CD8-positive, alpha-beta memory T cell (primary cell): ENCODE measurements at regions not wholly inside any gene's neighbourhood (a gene's known extent, or its start where the extent isn't known, plus 50 kb on each side); places are given as distances from the start of the nearest gene placed in this dataset.
A peak's percentile ranks its signal among the peaks of the same experiment; 100 is the strongest.
"Not testable (repeated sequence)": the region's sequence is repeated elsewhere in the genome, so short reads cannot be mapped to it uniquely, and the experiment has no call there.

Source experiments
- CTCF ChIA-PET: fragments of 350-600 bp; sonication (Branson Sonifier 250); formaldehyde crosslinking; loops from one replicate; lab custom pipeline; 2021; ENCODE audit warnings: antibody characterized with exemption; lab: Charles Lee
- POLR2A ChIA-PET: fragments of 350-600 bp; sonication (Branson Sonifier 250); formaldehyde crosslinking; loops from one replicate; lab custom pipeline; 2021; ENCODE audit warnings: antibody characterized with exemption; lab: Charles Lee
- DNase-seq, 5 donors: peaks; one replicate each; pipeline versions ENCODE4 v3.0.0 to v3.0.0-alpha.2; 2020 to 2022; ENCODE audit warnings: mixed read lengths in 1 of 5
- H3K27ac ChIP-seq: one replicate; pipeline ENCODE4 v1.7.0; 2013; ENCODE audit warnings: low read depth, mild to moderate bottlenecking, low read length, moderate library complexity
- H3K27me3 ChIP-seq: 2 replicates; pipeline ENCODE4 v1.7.0; 2013; ENCODE audit warnings: low read length, mild to moderate bottlenecking; ENCODE audit not compliant: insufficient read depth, poor library complexity, severe bottlenecking
- H3K36me3 ChIP-seq: 2 replicates; pipeline ENCODE4 v1.7.0; 2013; ENCODE audit warnings: mild to moderate bottlenecking, low read length, moderate library complexity; ENCODE audit not compliant: insufficient read depth
- H3K4me1 ChIP-seq: 2 replicates; pipeline ENCODE4 v1.7.0; 2013; ENCODE audit warnings: mild to moderate bottlenecking, low read length, moderate library complexity; ENCODE audit not compliant: insufficient read depth
- H3K4me3 ChIP-seq: 2 replicates; pipeline ENCODE4 v1.7.0; 2013; ENCODE audit warnings: mild to moderate bottlenecking, low read length
- H3K9me3 ChIP-seq: 2 replicates; pipeline ENCODE4 v1.7.0; 2013; ENCODE audit warnings: mild to moderate bottlenecking, low read length
- H3K27ac Mint-ChIP-seq, 8 donors: one replicate each; pipeline ENCODE4 v1.8.0; 2020 to 2021; ENCODE audit warnings: mixed read lengths in 8 of 8, mild to moderate bottlenecking in 6 of 8, inconsistent platforms in 3 of 8, moderate library complexity in 3 of 8
- H3K27me3 Mint-ChIP-seq, 2 donors: one replicate each; pipeline ENCODE4 v1.8.0; 2020 to 2021; ENCODE audit warnings: mixed read lengths in 2 of 2, mild to moderate bottlenecking in 1 of 2, moderate library complexity in 1 of 2
- H3K36me3 Mint-ChIP-seq, 3 donors: one replicate each; pipeline ENCODE4 v1.8.0; 2020 to 2021; ENCODE audit warnings: mixed read lengths in 3 of 3, inconsistent platforms in 1 of 3, mild to moderate bottlenecking in 1 of 3
- H3K4me1 Mint-ChIP-seq, 3 donors: one replicate each; pipeline ENCODE4 v1.8.0; 2020 to 2021; ENCODE audit warnings: mixed read lengths in 3 of 3, inconsistent platforms in 1 of 3, mild to moderate bottlenecking in 1 of 3
- H3K4me3 Mint-ChIP-seq, 7 donors: one replicate each; pipeline ENCODE4 v1.8.0; 2020 to 2021; ENCODE audit warnings: mixed read lengths in 7 of 7, mild to moderate bottlenecking in 6 of 7, moderate library complexity in 4 of 7, inconsistent platforms in 2 of 7
- H3K9me3 Mint-ChIP-seq, 5 donors: one replicate each; pipeline ENCODE4 v1.8.0; 2020 to 2022; ENCODE audit warnings: mixed read lengths in 5 of 5, mild to moderate bottlenecking in 3 of 5, moderate library complexity in 2 of 5, inconsistent platforms in 1 of 5

GRCh38 chr21:18002393-18002792 lies 183.2 kb upstream of the C21orf91 start:
- H3K4me3 Mint-ChIP-seq = no peak overlapping the region
- POLR2A ChIA-PET = no interaction called here

GRCh38 chr21:18000981-18001686 lies 182.0 kb upstream of the C21orf91 start:
- no peaks in the 10 kb centered on the region for H3K9me3 ChIP-seq
- no peak overlapping the region for H3K4me3 ChIP-seq
- no peaks in the 10 kb centered on the region for H3K27me3 ChIP-seq
- Mint-ChIP-seq H3K4me3 (peak overlapping the region in 1 of 7 donors; percentile 24), H3K4me1 (no peaks in the 10 kb centered on the region), H3K27ac (no peak overlapping the region), H3K27me3 (no peaks in the 10 kb centered on the region), H3K9me3 (peaks cover 0 to 3% (median 2%) of the 10 kb centered on the region in 5 donors), H3K36me3 (peaks cover 0 to 4% (median 2%) of the 10 kb centered on the region in 3 donors)
- H3K36me3 ChIP-seq = no peaks in the 10 kb centered on the region
- ChIA-PET CTCF (no interaction called here), POLR2A (no interaction called here)
- no peak overlapping the region for H3K27ac ChIP-seq
- no peak for DNase-seq
- no peaks in the 10 kb centered on the region for H3K4me1 ChIP-seq

More at GRCh38 chr21:18002393-18002792, 183.2 kb upstream of the C21orf91 start:
- no peaks in the 10 kb centered on the region for H3K27me3 ChIP-seq
- DNase-seq = no peak
- H3K27ac Mint-ChIP-seq = no peak overlapping the region
- peaks cover 0 to 2% (median under 1%) of the 10 kb centered on the region in 5 donors for H3K9me3 Mint-ChIP-seq
- CTCF ChIA-PET = no interaction called here
- no peaks in the 10 kb centered on the region for H3K4me1 Mint-ChIP-seq
- H3K36me3 ChIP-seq = no peaks in the 10 kb centered on the region
- H3K9me3 ChIP-seq = no peaks in the 10 kb centered on the region
- H3K27ac ChIP-seq = no peak overlapping the region
- no peaks in the 10 kb centered on the region for H3K4me1 ChIP-seq
- H3K27me3 Mint-ChIP-seq = no peaks in the 10 kb centered on the region
- H3K4me3 ChIP-seq = no peak overlapping the region
- H3K36me3 Mint-ChIP-seq = peaks cover 0 to 2% (median 0%) of the 10 kb centered on the region in 3 donors

GRCh38 chr21:17998599-17998998 lies 179.4 kb upstream of the C21orf91 start:
- H3K9me3 ChIP-seq, H3K4me3 Mint-ChIP-seq, H3K9me3 Mint-ChIP-seq, H3K27ac Mint-ChIP-seq, H3K4me1 ChIP-seq, H3K4me3 ChIP-seq, H3K27me3 ChIP-seq, POLR2A ChIA-PET, H3K27ac ChIP-seq, H3K4me1 Mint-ChIP-seq, CTCF ChIA-PET, H3K36me3 ChIP-seq, DNase-seq, H3K27me3 Mint-ChIP-seq: not testable (repeated sequence)
- peaks cover 0 to 18% (median 6%) of the 10 kb centered on the region in 3 donors for H3K36me3 Mint-ChIP-seq

GRCh38 chr21:17989780-17990179 lies 170.6 kb upstream of the C21orf91 start:
- Mint-ChIP-seq H3K27me3 (no peaks in the 10 kb centered on the region), H3K4me1 (no peaks in the 10 kb centered on the region), H3K4me3 (no peak overlapping the region), H3K9me3 (peaks cover 12 to 25% (median 14%) of the 10 kb centered on the region in 5 donors), H3K36me3 (peaks cover 0 to 20% (median 0%) of the 10 kb centered on the region in 3 donors), H3K27ac (no peak overlapping the region)
- CTCF ChIA-PET = no interaction called here
- no peaks in the 10 kb centered on the region for H3K27me3 ChIP-seq
- DNase-seq = no peak
- H3K4me1 ChIP-seq = no peaks in the 10 kb centered on the region
- H3K4me3 ChIP-seq = no peak overlapping the region
- no peak overlapping the region for H3K27ac ChIP-seq
- no peaks in the 10 kb centered on the region for H3K36me3 ChIP-seq
- POLR2A ChIA-PET = no interaction called here
- no peaks in the 10 kb centered on the region for H3K9me3 ChIP-seq

GRCh38 chr21:17988102-17988437 lies 168.9 kb upstream of the C21orf91 start:
- no peaks in the 10 kb centered on the region for H3K36me3 ChIP-seq
- H3K9me3 ChIP-seq = no peaks in the 10 kb centered on the region
- H3K4me1 Mint-ChIP-seq = no peaks in the 10 kb centered on the region
- ChIA-PET POLR2A (no interaction called here), CTCF (no interaction called here)
- H3K36me3 Mint-ChIP-seq = peaks cover 0 to 8% (median 0%) of the 10 kb centered on the region in 3 donors
- no peak overlapping the region for H3K27ac Mint-ChIP-seq
- no peaks in the 10 kb centered on the region for H3K27me3 ChIP-seq
- H3K4me3 ChIP-seq = no peak overlapping the region
- no peak for DNase-seq
- no peak overlapping the region for H3K27ac ChIP-seq
- peaks cover 5 to 15% (median 10%) of the 10 kb centered on the region in 5 donors for H3K9me3 Mint-ChIP-seq
- H3K27me3 Mint-ChIP-seq = no peaks in the 10 kb centered on the region
- H3K4me3 Mint-ChIP-seq = no peak overlapping the region
- H3K4me1 ChIP-seq = no peaks in the 10 kb centered on the region

GRCh38 chr21:17987382-17988101 lies 168.4 kb upstream of the C21orf91 start:
- no peaks in the 10 kb centered on the region for H3K4me1 Mint-ChIP-seq
- CTCF ChIA-PET = interaction anchor here (1.1 kb wide), 1 partner anchor 21 kb away, joined by 3 read pairs; no protein-coding TSS in a partner anchor
- no peak overlapping the region for H3K27ac Mint-ChIP-seq
- Histone ChIP-seq H3K27ac (no peak overlapping the region), H3K27me3 (no peaks in the 10 kb centered on the region), H3K4me1 (no peaks in the 10 kb centered on the region), H3K36me3 (no peaks in the 10 kb centered on the region), H3K4me3 (no peak overlapping the region), H3K9me3 (no peaks in the 10 kb centered on the region)
- no peak for DNase-seq
- POLR2A ChIA-PET = no interaction called here
- no peak overlapping the region for H3K4me3 Mint-ChIP-seq
- no peaks in the 10 kb centered on the region for H3K27me3 Mint-ChIP-seq
- peaks cover 5 to 13% (median 10%) of the 10 kb centered on the region in 5 donors for H3K9me3 Mint-ChIP-seq
- H3K36me3 Mint-ChIP-seq = peaks cover 0 to 6% (median 0%) of the 10 kb centered on the region in 3 donors

GRCh38 chr21:17981060-17981740 lies 162.0 kb upstream of the C21orf91 start:
- POLR2A ChIA-PET = no interaction called here
- H3K9me3 Mint-ChIP-seq = peaks cover 0 to under 1% (median 0%) of the 10 kb centered on the region in 5 donors
- no peaks in the 10 kb centered on the region for H3K4me1 ChIP-seq
- no peaks in the 10 kb centered on the region for H3K36me3 Mint-ChIP-seq
- no peaks in the 10 kb centered on the region for H3K36me3 ChIP-seq
- H3K27me3 ChIP-seq = no peaks in the 10 kb centered on the region
- H3K9me3 ChIP-seq = no peaks in the 10 kb centered on the region
- H3K4me3 ChIP-seq = no peak overlapping the region
- H3K27ac Mint-ChIP-seq = no peak overlapping the region
- CTCF ChIA-PET = interaction anchor here (1.1 kb wide), 1 partner anchor 57 kb away, joined by 3 read pairs; no protein-coding TSS in a partner anchor
- H3K4me3 Mint-ChIP-seq = no peak overlapping the region
- DNase-seq = no peak
- no peak overlapping the region for H3K27ac ChIP-seq
- H3K27me3 Mint-ChIP-seq = no peaks in the 10 kb centered on the region
- no peaks in the 10 kb centered on the region for H3K4me1 Mint-ChIP-seq

- no peaks in the 10 kb centered on the region for H3K36me3 ChIP-seq
- Mint-ChIP-seq H3K27ac (no peak overlapping the region), H3K4me1 (no peaks in the 10 kb centered on the region), H3K4me3 (no peak overlapping the region), H3K27me3 (no peaks in the 10 kb centered on the region), H3K9me3 (no peaks in the 10 kb centered on the region), H3K36me3 (no peaks in the 10 kb centered on the region)
- H3K27ac ChIP-seq = no peak overlapping the region
- no peaks in the 10 kb centered on the region for H3K4me1 ChIP-seq
- no peaks in the 10 kb centered on the region for H3K27me3 ChIP-seq
- CTCF ChIA-PET = no interaction called here
- H3K4me3 ChIP-seq = no peak overlapping the region
- no peak for DNase-seq
- POLR2A ChIA-PET = no interaction called here
- no peaks in the 10 kb centered on the region for H3K9me3 ChIP-seq
Measured at GRCh38 chr21:17979763-17980162, 160.6 kb upstream of the C21orf91 start.
